SK-N-MC (cell line): ENCODE measurements at regions not wholly inside any gene's neighbourhood (a gene's known extent, or its start where the extent isn't known, plus 50 kb on each side); places are given as distances from the start of the nearest gene placed in this dataset.

Source experiments
- DNase-seq: peaks from one replicate; pipeline ENCODE4 v3.0.0-alpha.2; 2011; ENCODE audit warnings: low read depth, low spot score
- H3K27ac ChIP-seq: fragments of 200-600 bp; sonication (generic); 2 replicates; pipeline ENCODE4 v1.5.1; 2016; ENCODE audit warnings: mixed run types
- H3K36me3 ChIP-seq: fragments of 200-600 bp; sonication (generic); 2 replicates; pipeline ENCODE4 v1.6.1; 2017; ENCODE audit warnings: antibody characterized with exemption, low read length, mixed read lengths; ENCODE audit not compliant: insufficient read depth
- H3K4me3 ChIP-seq: fragments of 200-600 bp; sonication (generic); 2 replicates; pipeline ENCODE4 v1.5.1; 2016
- H3K9ac ChIP-seq: fragments of 200-600 bp; sonication (generic); 2 replicates; pipeline ENCODE4 v1.8.0; 2017; ENCODE audit warnings: mixed run types, mixed read lengths; ENCODE audit not compliant: insufficient read length
- H3K9me3 ChIP-seq: fragments of 200-600 bp; sonication (generic); 2 replicates; pipeline ENCODE4 v1.6.1; 2017; ENCODE audit warnings: low read depth, mild to moderate bottlenecking, antibody characterized with exemption, low read length, moderate library complexity, mixed read lengths
- EZH2 ChIP-seq: fragments of 200-600 bp; sonication (generic); IDR thresholded peaks from one replicate; pipeline ENCODE4 v1.6.1; 2017; ENCODE audit warnings: antibody characterized with exemption
- FOXP2 ChIP-seq: optimal IDR thresholded peaks from 2 replicates; pipeline ENCODE3; 2011; ENCODE audit warnings: mild to moderate bottlenecking, moderate library complexity; ENCODE audit not compliant: insufficient read depth; ENCODE audit errors: extremely low read length, control extremely low read depth
- POLR2AphosphoS5 ChIP-seq: IDR thresholded peaks from 2 replicates; pipeline ENCODE4 v1.6.1; 2012; ENCODE audit warnings: mild to moderate bottlenecking, low read depth, low read length, borderline replicate concordance

GRCh38 chr5:6115852-6116251 is 262.5 kb downstream of the MED10 start:
- no peak overlapping the region for H3K4me3 ChIP-seq
- H3K36me3 ChIP-seq, result no peaks in the 10 kb centered on the region
- H3K9me3 ChIP-seq, result no peaks in the 10 kb centered on the region
- no peak overlapping the region for H3K27ac ChIP-seq
- no peak for DNase-seq
- no peak overlapping the region for H3K9ac ChIP-seq
- no peak for TF ChIP-seq POLR2AphosphoS5

GRCh38 chr5:6112538-6112937 is 265.8 kb downstream of the MED10 start:
- no peak for DNase-seq
- Histone ChIP-seq H3K9me3 (no peaks in the 10 kb centered on the region), H3K4me3 (no peak overlapping the region), H3K27ac (no peak overlapping the region), H3K36me3 (no peaks in the 10 kb centered on the region), H3K9ac (no peak overlapping the region)
- no peak for TF ChIP-seq FOXP2
- TF ChIP-seq POLR2AphosphoS5, result no peak
- TF ChIP-seq EZH2, result no peak

GRCh38 chr5:6112125-6112524 is 266.2 kb downstream of the MED10 start:
- TF ChIP-seq FOXP2, result no peak
- TF ChIP-seq EZH2, result no peak
- no peak for TF ChIP-seq POLR2AphosphoS5
- Histone ChIP-seq H3K4me3 (no peak overlapping the region), H3K27ac (no peak overlapping the region), H3K9ac (no peak overlapping the region), H3K9me3 (no peaks in the 10 kb centered on the region), H3K36me3 (no peaks in the 10 kb centered on the region)
- DNase-seq, result no peak

- H3K9me3 ChIP-seq, result no peaks in the 10 kb centered on the region
- H3K36me3 ChIP-seq, result no peaks in the 10 kb centered on the region
- no peak for DNase-seq
- H3K9ac ChIP-seq, result no peak overlapping the region
- no peak overlapping the region for H3K4me3 ChIP-seq
- TF ChIP-seq FOXP2, result no peak
- H3K27ac ChIP-seq, result no peak overlapping the region
These were observed 267.2 kb downstream of the MED10 start for GRCh38 chr5:6111131-6111530.

- H3K9ac ChIP-seq, result no peak overlapping the region
- H3K36me3 ChIP-seq, result no peaks in the 10 kb centered on the region
- DNase-seq, result no peak
- H3K27ac ChIP-seq, result no peak overlapping the region
- TF ChIP-seq POLR2AphosphoS5 (no peak), EZH2 (no peak), FOXP2 (no peak)
- H3K4me3 ChIP-seq, result no peak overlapping the region
- no peaks in the 10 kb centered on the region for H3K9me3 ChIP-seq
These were observed 267.8 kb downstream of the MED10 start for GRCh38 chr5:6110441-6111005.

GRCh38 chr5:6108981-6109825 is 269.1 kb downstream of the MED10 start:
- no peak overlapping the region for H3K4me3 ChIP-seq
- TF ChIP-seq EZH2, result no peak
- TF ChIP-seq FOXP2, result no peak
- TF ChIP-seq POLR2AphosphoS5, result no peak

GRCh38 chr5:6108540-6108848 is 269.9 kb downstream of the MED10 start:
- H3K27ac ChIP-seq, result no peak overlapping the region

More at GRCh38 chr5:6108981-6109825, 269.1 kb downstream of the MED10 start:
- Histone ChIP-seq H3K36me3 (no peaks in the 10 kb centered on the region), H3K9ac (no peak overlapping the region), H3K27ac (no peak overlapping the region), H3K9me3 (no peaks in the 10 kb centered on the region)
- no peak for DNase-seq

GRCh38 chr5:6107675-6108539 is 270.4 kb downstream of the MED10 start:
- Histone ChIP-seq H3K27ac (no peak overlapping the region), H3K4me3 (no peak overlapping the region), H3K9ac (no peak overlapping the region), H3K36me3 (no peaks in the 10 kb centered on the region), H3K9me3 (no peaks in the 10 kb centered on the region)
- DNase-seq, result no peak
- TF ChIP-seq FOXP2 (no peak), POLR2AphosphoS5 (no peak), EZH2 (no peak)

More at GRCh38 chr5:6108540-6108848, 269.9 kb downstream of the MED10 start:
- no peaks in the 10 kb centered on the region for H3K9me3 ChIP-seq
- TF ChIP-seq FOXP2, result no peak
- TF ChIP-seq EZH2, result no peak
- TF ChIP-seq POLR2AphosphoS5, result no peak
- H3K4me3 ChIP-seq, result no peak overlapping the region
- H3K36me3 ChIP-seq, result no peaks in the 10 kb centered on the region
- no peak for DNase-seq
- H3K9ac ChIP-seq, result no peak overlapping the region
